ENCODE measurements at regions not wholly inside any gene's neighbourhood (a gene's known extent, or its start where the extent isn't known, plus 50 kb on each side); places are given as distances from the start of the nearest gene placed in this dataset.

DNA sequence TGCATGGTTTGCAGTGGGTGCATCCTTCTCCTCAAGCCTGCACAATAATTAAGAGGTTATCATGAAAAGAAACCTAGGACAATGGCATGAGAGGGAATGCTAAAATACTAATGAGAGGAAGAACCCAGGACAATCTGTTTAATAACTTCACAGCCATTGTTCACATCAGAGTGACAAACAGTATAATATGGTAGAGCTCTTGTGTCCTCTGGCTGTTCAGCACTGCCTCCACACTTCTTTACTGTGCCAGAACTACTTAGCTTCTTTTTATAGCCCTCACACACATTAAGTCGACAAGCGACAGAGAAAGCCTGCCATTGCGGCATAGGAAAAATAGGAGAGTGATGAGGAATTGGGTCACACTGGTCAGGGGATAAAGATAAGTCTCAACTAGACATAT lies 65.0 kb upstream of the MEIS2 start:
- CTCF ChIA-PET: no interaction called here
- DNase-seq (ENCODE audit: low spot score): no peak
- no peak overlapping the region for H3K27ac ChIP-seq
- TF ChIP-seq, protein P1, sequence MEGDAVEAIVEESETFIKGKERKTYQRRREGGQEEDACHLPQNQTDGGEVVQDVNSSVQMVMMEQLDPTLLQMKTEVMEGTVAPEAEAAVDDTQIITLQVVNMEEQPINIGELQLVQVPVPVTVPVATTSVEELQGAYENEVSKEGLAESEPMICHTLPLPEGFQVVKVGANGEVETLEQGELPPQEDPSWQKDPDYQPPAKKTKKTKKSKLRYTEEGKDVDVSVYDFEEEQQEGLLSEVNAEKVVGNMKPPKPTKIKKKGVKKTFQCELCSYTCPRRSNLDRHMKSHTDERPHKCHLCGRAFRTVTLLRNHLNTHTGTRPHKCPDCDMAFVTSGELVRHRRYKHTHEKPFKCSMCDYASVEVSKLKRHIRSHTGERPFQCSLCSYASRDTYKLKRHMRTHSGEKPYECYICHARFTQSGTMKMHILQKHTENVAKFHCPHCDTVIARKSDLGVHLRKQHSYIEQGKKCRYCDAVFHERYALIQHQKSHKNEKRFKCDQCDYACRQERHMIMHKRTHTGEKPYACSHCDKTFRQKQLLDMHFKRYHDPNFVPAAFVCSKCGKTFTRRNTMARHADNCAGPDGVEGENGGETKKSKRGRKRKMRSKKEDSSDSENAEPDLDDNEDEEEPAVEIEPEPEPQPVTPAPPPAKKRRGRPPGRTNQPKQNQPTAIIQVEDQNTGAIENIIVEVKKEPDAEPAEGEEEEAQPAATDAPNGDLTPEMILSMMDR (conservative IDR thresholded peaks at IDR 0.05; ENCODE audit: low read depth): no peak
- POLR2A ChIA-PET (ENCODE audit: low non-redundant PET): no interaction called here

- DNase-seq (ENCODE audit: low spot score): no peak
- H3K27ac ChIP-seq: no peak overlapping the region
- POLR2A ChIA-PET (ENCODE audit: low non-redundant PET): no interaction called here
- TF ChIP-seq, protein P1 (conservative IDR thresholded peaks at IDR 0.05; ENCODE audit: low read depth): no peak
- CTCF ChIA-PET: no interaction called here
These were observed 66.1 kb upstream of the MEIS2 start for GRCh38 chr15:37166402-37166801.

- ChIA-PET CTCF (no interaction called here), POLR2A (ENCODE audit: low non-redundant PET) (no interaction called here)
- TF ChIP-seq, protein P1 (conservative IDR thresholded peaks at IDR 0.05; ENCODE audit: low read depth): no peak
- H3K27ac ChIP-seq: no peak overlapping the region
- no peak for DNase-seq (ENCODE audit: low spot score)
These were observed 81.0 kb upstream of the MEIS2 start for GRCh38 chr15:37181339-37181738.

DNA sequence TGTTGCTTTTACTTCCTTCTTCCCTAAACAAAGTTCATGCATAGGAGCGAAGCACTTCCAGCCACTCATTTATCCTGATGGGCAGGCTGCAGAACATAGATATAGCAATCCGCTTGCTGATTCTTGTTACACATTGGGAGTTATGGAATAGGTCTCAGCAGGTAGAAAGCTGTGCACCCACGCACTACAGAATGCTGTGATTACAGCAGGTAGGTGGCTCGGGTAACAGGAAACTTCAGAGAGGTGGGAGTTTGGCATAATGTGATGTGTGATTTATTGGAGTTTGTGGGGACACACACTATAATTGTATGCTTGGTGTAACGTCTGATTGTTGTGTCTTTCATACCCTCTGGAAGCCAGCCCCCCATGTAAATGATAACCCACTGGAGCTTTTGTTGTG lies 99.2 kb upstream of the MEIS2 start:
- DNase-seq (ENCODE audit: low spot score): no peak
- ChIA-PET POLR2A (ENCODE audit: low non-redundant PET) (no interaction called here), CTCF (no interaction called here)
- TF ChIP-seq, protein P1 (conservative IDR thresholded peaks at IDR 0.05; ENCODE audit: low read depth): no peak
- H3K27ac ChIP-seq: no peak overlapping the region

DNA sequence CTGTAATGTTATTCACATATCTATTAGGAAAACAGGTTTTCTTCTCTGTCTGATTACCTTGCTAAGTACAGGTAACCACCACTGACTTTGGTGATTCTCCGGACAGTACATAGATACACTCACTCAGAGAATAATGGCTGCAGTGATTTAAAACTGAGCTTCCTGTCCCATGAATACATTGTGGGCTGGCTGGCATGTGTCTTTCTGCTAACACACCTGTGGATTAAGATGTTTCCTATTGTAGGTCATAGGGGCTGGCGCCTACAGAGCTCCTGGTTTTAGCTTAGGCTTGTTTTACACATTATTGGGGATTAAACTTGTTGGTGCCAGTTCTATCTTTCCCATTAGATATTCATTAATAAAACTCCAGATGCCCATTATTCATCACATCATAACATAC lies 102.7 kb upstream of the MEIS2 start:
- TF ChIP-seq, protein P1 (conservative IDR thresholded peaks at IDR 0.05; ENCODE audit: low read depth): no peak
- no peak for DNase-seq (ENCODE audit: low spot score)
- ChIA-PET CTCF (no interaction called here), POLR2A (ENCODE audit: low non-redundant PET) (no interaction called here)
- no peak overlapping the region for H3K27ac ChIP-seq

DNA sequence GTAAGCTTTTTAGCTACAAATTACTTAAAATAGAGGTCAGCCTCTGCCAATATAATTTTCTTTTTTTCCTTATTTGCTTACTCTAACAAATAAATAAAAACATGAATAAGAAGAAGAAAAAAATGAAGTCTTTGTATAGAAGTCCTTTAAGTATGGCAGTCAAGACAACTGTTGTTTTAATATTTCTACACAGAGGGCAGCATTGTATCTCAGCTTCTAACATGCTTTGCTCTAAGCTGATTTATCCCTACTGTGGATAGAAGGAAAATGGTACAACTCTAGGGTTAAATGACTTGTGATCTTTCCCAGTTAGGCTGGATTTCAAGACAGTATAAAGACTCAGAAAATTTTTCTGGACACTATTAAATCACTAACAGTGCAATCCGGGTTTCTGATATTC lies 104.3 kb upstream of the MEIS2 start:
- TF ChIP-seq, protein P1 (conservative IDR thresholded peaks at IDR 0.05; ENCODE audit: low read depth): no peak
- CTCF ChIA-PET: no interaction called here

GRCh38 chr15:37206690-37207089 lies 106.3 kb upstream of the MEIS2 start:
- DNase-seq (ENCODE audit: low spot score): no peak
- no peak overlapping the region for H3K27ac ChIP-seq
- ChIA-PET POLR2A (ENCODE audit: low non-redundant PET) (no interaction called here), CTCF (no interaction called here)
- TF ChIP-seq, protein P1 (conservative IDR thresholded peaks at IDR 0.05; ENCODE audit: low read depth): no peak

More for the DNA sequence above, 104.3 kb upstream of the MEIS2 start:
- DNase-seq (ENCODE audit: low spot score): no peak
- POLR2A ChIA-PET (ENCODE audit: low non-redundant PET): no interaction called here
- no peak overlapping the region for H3K27ac ChIP-seq
